Right forelimb (tissue), 1 donor: ENCODE measurements at regions not wholly inside any gene's neighbourhood (a gene's known extent, or its start where the extent isn't known, plus 50 kb on each side); places are given as distances from the start of the nearest gene placed in this dataset.
"Not testable (repeated sequence)": the region's sequence is repeated elsewhere in the genome, so short reads cannot be mapped to it uniquely, and the experiment has no call there.

Source experiments
- DNase-seq: peaks from one replicate; pipeline ENCODE4 v3.0.0-alpha.2; 2018

DNA sequence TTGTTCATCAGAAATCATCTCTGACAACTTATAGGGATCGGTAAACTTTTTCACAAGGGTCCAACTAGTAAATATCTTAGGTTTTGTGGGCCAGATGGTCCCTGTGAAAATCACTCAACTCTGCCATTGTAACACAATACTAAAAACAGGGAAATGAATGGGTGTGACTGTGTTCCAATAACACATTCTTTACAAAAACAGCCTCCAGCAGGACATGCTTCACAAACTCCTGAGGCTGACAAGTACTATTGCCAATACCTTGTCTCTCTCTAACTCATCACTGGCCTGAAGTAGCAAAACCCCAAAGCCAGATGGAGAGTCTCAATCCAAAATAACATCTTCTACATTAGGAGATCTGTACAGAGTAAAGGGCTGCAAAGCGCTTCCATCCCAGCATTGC is 312.3 kb downstream of the TOX3 start:
- no peak for DNase-seq

DNA sequence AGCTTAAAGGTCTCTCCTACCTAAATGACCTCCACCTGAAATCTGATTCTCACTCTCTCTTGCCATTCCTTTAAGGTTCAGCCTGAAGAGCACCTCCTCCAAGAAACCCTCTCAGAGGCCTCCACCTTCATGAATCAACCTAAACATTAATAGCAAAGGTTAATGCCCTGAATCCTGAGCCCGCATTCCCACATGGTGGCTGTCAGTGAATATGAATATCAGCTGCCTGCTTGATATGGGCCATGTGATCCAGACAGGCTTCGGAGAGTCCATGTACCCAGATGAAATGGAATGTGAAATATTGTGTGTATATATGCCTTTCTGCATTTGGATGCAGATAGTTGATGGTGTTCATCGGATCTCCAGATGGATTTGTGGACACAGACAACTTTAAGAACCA is 317.5 kb downstream of the TOX3 start:
- DNase-seq, result no peak

DNA sequence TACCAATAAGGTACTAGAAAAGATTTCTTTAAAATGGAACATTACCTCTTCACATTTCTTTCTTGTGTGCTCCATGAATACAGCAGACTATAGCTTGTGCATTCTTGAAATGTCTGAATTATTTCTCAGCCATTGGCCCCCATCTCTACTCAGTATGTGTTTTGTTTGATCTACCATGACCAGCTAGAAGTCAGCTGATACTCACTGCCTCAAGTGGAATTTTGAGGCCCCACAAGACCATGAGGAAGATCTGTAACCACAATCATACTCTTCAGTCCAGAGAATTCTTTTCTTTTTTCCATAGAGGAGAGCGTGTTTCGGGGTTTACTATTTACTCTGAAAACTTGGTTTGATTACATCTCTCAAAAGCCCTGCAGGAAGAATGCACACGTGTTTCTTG is 319.1 kb downstream of the TOX3 start:
- no peak for DNase-seq

DNA sequence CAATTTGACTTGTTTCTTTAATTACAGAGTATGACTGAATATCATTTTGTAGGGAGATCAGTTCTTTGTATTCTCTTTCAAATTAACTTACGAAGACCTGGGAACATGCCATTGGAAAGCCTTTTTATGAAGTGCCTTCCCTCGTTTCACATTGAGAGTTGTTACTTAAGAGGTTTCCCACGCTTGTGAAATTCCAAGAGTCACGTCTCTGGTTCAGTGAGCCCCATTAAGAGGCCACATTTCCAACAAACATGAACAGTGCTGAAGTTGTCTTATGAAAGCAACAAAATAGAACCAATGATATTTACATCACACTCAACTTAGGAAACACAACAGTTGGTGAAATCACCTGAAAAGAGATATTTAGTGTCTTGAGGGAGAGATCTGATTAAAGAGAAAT is 334.1 kb downstream of the TOX3 start:
- DNase-seq, result no peak

DNA sequence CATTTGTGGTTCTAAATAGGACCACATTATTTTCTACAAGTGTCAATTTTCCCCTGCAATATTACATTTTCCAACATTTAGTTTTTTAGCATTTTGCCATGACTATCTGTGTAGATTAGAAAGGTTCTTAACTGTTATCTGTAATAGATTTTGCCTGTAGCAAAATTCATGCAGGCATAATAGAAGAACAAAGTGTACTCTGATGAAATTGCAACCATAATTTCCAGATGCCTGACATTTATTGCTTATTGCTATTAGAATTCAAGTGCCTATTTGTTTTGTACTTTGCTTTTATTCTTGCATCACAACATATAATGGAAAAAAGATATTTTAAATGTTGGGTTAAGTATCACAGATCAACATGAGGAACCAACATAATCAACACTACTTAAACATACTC is 337.7 kb downstream of the TOX3 start:
- no peak for DNase-seq

DNA sequence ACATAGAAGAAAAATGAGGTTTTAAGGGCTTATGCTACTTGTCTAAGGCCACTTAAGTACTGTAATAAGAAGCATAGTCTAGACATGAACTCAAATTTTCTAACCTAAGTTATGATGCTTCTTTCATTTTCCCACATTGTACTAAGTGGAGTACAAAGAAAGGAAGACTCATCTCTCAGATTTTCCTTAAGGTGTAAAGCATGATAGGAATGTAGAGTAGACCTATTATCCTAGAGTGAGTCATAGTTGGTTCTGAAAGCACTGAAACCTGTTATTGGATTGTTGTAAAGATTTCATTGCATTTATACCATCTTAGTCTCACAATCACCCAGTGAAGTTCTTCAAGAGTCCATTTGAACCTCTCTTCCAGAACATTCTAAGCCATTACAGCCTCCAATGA is 343.8 kb downstream of the TOX3 start:
- DNase-seq, result no peak

DNA sequence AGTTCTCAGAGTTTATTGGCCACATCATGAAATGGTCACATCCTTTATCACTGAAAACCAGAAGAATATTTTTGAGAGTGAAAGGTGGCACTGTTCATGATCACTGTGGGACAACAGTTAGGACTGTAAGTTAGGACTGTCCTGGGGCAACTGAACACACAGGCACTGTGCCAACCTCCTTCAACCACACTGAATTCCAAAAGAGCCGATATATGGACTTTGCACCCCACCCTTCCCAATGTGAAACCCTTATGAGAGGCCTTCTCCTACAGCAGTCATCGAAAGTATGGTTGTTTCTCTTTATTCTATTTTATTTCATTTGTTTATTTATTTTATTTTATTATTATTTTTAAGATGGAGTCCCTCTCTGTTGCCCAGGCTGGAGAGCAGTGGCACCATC is 353.5 kb downstream of the TOX3 start:
- no peak for DNase-seq

DNA sequence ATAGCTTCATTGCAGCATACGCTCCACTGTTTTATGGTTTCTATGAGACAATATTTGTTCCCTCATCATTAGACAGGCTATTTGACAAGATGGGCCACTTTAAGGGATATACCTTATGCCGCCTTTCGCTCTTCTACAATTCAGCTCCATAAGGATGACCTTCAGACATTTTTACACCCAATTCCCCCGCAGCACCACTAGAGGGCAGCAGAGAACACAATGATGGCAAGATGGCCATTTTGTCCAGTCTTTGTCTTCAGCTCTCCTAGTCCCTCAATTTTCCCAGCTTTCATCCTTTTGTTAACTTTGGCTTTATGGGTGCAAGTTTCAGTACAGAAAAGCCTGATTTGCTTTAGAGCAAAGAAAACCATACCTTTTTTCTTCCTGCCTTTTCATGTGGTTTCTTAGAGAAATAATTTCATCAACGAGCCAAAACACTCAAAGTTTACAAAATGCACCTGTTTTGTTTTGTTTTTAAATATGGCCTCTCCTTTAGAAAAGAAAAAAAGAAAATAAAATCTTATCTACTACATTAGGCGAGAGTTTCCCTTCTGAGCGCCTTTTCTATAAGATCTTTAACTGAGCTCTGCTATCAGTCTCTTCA is 355.3 kb downstream of the TOX3 start:
- peak; percentile 83 for DNase-seq

DNA sequence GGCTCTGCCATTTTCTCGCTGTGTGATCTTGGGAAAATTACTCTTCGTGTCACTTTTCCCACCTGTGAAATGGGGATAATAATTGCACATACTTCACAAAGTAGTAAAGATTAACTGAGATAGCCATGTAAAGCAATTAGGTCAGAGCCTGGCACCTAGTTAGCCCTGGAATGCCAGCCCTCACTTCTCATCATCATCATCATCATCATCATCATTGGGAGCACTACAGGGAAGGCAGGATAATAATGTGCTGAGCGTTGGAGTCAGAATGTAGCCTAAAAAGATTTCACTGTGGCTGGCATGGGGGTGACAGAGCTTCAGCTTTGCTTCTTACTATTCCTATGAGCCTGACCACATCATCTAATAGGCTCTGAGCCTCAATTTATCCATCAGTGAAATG is 362.6 kb downstream of the TOX3 start:
- no peak for DNase-seq

DNA sequence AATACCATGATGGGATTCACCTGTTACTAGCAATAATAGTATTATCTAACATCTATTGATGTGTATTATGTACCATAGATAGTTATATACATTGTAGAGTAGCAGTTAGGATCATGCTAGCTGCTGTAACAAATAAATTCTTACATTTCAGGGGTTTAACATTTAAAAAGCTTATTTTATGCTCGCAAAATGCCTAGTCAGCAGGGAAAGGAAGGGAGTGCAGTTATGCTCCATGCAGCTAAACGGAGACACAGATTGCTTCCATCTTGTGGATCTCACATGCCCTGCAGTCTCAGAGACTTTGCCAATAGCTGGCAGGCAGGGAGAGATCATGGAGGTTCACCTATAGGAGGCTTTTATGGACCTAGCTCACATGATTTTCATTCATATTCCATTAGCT is 364.1 kb downstream of the TOX3 start:
- no peak for DNase-seq

DNA sequence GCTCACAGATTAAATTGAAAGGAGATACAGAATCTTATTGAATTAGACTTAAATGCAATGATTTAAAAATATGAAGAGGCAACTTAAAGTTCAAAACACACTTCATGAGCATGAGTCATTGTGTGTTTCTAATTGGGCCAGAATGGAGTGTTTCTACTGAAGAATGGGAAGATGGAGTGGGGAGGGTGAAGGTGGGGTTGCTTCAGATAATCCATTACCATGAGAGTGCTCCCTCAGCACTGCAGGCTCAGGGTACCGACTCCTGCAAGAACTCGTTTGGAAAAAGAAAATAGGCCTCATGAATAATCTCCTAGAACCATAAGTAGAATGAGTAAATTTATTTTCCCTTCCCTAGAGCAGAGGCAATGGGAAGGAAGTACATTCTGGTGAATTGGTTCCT is 372.8 kb downstream of the TOX3 start:
- no peak for DNase-seq

DNA sequence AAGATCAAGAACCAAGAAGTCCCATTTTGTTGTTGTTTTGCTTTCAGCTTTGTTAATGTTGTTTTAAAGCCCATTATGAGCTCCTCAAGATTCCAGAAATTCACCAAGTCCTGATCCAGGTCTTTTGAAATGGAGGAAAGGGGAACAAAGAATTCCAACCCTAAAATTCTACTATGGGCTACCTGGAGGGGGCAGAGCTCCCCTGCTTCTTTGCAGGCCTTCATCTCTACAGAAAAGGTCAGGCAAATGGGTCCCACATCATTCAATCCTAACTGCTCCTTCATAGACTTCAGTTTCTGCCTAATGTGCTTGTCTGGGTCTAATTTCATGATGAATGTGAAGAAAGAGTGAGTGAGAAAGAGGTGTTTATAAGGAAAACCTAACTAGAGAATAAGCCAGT is 375.5 kb downstream of the TOX3 start:
- no peak for DNase-seq

DNA sequence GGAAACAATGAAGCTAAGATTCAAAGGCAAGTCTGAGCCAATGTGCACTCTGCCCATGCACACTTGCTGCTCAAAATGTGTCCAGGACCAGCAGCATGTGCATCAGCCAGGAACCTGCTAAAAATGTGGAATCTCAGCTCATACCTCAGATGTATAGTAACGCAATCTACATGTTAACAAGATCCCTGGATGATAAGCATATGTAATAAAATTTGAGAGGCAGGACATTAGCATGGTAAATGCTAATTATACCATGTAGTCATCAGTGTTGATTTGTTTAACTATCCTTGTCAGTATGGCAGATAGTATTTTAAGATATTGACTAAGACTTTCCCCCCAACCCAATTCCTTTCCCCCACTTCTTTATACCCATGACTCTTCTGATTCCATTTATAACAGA is 379.6 kb downstream of the TOX3 start:
- DNase-seq, result no peak

DNA sequence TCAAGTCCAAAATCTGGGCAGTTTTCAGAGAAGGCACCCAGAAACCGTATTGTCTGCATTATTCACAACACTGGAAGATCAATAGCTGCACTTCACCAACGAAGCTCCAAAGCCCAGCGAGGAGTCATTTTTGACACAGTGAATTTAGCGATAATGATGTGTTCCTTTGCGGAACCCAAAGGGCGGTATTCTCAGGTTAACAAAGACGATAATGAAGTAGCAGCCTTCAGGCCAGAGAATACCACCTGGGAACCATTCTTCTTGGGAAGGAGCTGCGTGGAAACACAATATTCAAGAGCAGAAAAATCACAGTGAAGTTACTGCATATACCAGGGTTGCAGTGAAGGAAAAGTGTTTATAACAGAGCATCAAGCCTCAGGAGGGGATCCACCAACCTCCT is 381.0 kb downstream of the TOX3 start:
- DNase-seq, result no peak

DNA sequence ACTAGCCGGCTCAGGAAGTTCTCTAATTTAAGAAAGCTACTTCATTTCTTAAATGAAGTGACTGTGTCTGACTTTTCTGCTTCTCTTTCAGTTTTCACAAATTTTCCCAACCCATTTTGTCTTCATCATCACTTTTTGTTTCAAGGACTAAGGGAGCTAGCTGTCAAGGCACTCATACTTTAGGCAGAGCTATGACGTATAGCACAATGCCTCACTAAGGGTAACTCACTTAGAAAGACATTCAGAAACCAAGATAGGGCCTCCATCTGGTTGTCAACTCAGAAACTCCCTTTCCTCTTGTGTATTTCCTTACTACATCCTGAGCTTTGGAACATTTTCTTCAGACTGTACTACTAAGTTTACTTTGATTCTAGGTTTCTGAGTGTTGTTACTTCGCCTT is 397.9 kb downstream of the TOX3 start:
- no peak for DNase-seq

DNA sequence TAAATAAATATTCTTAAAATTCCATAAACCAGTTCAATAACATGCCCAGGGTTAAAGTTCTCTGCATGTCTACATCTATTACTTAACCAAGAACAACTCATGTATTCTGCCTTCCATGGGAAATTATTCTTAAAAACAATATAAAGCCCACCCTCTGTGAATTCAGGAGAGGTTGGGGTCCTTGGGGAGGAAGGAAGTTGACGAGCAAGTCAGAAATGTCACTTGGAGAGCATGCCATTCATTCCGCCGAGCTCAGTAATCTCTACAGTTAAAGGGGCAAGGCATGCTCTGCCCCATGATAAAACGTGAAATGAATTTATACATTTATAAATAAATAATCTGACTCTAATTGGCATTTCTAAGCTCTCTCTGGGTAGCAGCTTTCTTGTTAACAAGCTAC is 405.1 kb downstream of the TOX3 start:
- no peak for DNase-seq

DNA sequence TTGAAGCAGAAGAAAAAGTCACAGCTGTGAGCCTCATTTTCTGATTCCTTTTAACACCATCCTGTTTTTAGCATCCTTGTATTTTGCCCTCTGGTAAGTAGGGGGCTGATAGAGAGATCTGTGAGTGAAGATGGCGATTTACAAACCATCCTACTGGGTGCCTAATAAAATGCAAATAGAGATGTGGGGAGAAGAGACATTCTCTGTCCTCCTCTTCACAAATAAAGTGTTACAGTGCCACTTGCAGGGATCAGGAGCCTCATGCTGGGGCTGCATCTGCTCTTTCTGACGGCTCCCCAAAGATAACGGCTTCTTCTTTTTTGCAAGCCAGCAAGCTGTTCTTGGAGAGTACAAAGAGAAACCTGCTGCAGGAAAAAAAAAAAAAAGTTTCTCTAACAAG is 418.6 kb downstream of the TOX3 start:
- DNase-seq, result no peak

DNA sequence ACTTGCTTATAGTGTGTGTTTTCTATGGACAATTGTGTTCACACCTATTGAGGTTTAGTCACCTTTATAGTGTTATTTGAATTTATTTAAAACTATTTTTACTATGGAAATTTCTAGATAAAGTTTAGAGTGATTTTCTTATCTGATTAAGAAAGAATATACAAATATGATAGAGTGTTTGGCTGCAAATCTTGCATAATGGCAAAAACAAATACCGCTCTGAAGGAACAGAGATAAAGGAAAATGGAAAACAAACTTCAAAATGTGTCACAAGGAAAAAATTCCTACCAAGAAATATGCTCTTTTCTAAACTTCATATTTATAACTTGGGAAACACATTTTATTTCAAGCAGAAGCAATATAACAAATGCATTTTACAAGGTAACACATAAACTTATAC is 423.1 kb downstream of the TOX3 start:
- DNase-seq, result no peak

DNA sequence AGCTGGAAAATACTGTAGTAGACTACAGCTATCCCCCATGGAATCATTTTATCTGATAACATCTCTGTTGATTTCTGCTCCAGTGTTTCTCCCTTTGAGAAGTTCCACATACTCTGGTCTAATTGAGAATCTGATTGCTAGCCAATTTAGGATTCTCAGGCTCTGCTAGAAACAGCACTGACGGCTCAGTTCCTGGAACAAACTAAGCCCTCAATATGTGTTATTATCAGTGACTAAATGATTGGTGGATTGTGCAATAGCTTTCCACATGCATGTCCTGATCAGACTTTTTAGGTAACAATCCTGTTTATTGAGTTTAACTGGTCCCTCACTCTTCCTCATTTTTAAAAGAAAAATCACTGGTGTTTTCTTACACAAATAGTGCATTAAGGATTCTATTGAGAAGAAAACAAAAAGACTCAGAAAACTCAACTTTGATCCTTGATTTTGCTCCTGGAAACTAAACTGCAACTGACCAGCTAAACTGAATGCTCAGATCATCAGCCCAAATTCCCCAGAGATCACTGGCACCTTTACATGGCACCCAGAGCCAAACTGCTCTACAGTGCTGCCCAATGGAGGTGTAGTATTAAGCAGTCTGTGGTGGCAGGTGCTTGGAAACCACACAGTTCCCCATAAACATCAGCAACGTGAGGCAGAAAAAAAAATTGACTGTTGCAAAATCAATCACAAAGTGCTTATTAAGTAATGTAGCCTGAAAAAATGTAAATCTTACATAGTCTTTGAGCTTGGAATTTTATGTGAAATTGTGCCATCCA is 423.7 kb downstream of the TOX3 start:
- no peak for DNase-seq

DNA sequence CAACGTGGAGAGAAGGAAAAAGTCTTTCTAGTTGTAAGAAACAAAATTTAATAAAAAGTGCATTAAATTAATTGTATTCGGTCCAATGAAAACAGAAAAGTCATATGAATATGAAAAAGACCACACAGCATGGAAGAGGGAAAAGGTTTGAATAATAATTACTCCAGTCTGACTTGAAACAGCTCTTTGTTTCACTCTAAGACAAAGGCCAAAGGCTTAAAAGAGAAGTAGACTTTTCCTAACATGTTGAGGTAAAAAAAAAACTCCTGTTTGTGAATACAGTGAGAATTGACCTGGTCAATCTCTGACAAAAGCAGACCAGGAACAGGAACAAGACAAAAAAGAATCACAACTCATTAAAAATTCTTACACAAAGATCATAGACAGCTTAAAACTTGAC is 429.8 kb downstream of the TOX3 start:
- DNase-seq, result no peak

DNA sequence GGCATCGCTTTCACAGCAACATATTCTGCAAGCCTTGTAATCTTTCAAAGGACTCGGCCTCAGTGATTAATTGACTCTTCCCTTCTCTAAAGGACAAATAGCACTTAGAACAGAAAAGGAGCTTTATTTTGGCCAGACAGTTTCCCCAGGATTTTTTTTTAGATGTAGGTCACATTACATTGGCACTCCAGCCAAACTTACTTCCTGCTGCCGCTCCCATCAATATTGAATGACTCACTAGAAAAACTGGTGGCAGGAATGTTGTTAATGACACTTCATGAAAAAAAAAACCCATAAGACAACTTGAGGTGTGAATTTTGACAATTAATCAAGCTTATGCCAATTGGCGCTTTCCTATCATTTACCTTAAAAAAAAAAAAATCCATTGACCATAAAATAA is 432.6 kb downstream of the TOX3 start:
- DNase-seq, result no peak

DNA sequence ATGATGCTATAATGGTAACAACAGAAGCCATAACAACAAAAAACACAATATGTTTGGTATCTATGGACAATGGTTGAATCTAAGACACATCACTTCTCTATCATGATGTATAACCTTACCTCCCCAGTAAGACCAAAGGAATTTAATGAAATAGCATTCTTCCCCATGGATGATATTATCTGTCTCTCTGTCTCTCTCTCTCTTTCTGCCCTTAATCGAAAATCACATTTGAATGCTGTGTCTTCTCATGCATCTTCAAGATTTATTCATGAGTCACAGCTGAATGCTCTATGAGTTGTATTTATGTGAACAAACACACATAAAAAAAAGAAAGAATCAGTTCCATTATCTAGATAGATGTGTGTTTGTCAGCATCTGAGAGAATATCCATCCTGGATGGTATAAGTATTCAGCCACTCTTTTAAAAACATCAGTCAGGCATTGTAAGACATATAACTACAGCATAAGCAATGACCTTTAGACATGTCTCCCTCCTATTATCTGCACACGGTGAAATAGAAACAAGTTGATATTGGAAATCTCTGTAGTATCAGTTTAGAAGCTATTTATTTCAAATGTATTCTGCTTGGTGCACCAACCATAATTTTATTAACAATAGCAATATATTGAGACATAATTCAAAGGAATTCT is 433.3 kb downstream of the TOX3 start:
- DNase-seq, result no peak

DNA sequence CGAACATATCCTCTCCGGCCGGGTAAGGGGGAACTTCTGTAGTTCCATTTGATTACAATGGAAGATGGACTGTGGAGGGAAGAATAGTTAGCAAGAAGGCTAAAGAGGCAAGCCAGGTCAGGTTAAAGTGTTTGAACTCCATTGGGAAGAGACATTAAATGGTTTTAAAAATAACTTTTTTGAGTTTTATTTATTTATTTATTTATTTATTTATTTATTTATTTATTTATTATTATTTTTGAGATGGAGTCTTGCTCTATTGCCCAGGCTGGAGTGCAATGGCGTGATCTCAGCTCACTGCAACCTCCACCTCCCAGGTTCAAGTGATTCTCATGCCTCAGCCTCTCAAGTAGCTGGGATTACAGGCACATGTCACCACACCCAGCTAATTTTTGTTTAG is 441.9 kb downstream of the TOX3 start:
- not testable (repeated sequence) for DNase-seq

DNA sequence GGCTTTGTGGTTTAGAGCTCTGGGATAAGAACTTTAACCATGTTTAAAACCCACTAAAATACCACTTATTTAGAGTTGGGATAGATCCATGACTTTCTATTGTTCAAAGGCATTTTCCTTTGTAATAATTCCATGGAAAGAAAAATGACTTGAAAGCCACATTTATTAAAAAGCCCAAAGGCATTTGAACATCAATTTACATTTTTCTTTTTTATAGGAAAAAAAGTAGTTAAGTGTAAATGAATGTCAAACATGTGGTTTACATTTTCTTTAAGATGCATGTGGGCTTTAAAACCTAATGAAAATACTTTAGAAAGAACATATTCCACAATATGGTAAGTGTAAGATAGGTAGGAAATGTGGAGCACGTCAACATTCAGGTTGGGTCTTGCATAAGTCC is 443.2 kb downstream of the TOX3 start:
- DNase-seq, result no peak

DNA sequence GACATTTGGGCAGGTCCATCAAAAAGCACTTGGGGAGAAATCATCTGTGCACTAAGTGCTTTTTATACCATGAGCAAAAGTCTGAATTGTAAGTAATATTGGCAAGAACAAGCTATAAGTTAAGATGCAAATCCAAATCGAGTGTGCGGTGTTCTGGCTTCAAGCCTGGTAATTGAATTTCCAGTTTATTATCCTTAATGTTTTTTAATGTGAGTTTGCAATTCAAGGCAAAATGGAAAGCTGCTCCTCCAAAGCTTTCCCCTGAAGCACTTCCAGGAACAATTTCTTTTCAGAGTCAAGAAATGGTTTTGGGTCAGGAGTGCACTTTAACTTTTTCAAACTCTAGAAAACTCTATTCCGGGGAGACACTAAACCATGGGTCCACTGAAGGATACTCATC is 445.7 kb downstream of the TOX3 start:
- DNase-seq, result peak; percentile 45
